Hippocampal formation (tissue), 2 donors: ENCODE measurements at regions not wholly inside any gene's neighbourhood (a gene's known extent, or its start where the extent isn't known, plus 50 kb on each side); places are given as distances from the start of the nearest gene placed in this dataset.
"Not testable (repeated sequence)": the region's sequence is repeated elsewhere in the genome, so short reads cannot be mapped to it uniquely, and the experiment has no call there.

ENCODE experiments used
- DNase-seq, 2 donors: peaks; one replicate each; lab custom pipeline; 2025; lab: John Stamatoyannopoulos, UW

DNA sequence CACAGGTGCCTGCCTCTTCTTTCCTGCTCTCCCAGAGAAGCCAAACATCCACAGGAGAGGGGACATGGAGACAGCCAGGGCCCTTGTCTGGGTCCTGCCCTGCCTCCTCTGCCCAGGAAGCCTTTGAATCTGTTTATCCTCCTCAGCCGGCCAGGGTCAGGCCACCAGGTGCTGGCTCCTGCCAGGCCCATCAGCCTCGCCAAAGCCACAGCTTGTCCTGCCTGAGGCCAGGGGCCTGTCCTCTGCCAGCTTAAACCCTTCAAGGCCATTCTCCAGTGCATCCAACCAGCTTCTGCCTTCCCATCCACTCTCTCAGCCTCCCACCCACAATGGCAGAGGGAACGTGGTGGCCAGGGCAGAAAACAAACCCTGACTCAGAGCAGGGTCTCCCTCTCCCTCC, 254.6 kb downstream of the ANKRD60 start:
- DNase-seq = no peak

DNA sequence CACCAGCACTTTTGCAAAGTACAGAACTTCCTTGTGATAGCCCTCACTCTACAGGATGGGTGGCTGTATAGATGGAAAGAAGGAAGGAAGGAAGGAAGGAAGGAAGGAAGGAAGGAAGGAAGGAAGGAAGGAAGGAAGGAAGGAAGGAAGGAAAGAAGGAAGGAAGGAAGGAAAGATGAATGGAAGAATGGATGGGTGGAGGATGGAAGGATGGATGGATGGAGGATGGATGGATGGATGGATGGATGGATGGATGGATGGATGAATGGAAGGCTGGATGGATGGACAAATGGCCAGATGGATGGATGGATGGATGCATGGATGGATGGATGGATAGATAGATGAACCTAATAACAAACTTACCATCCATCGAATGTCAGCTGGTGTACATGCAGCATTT, 256.9 kb downstream of the ANKRD60 start:
- not testable (repeated sequence) for DNase-seq

DNA sequence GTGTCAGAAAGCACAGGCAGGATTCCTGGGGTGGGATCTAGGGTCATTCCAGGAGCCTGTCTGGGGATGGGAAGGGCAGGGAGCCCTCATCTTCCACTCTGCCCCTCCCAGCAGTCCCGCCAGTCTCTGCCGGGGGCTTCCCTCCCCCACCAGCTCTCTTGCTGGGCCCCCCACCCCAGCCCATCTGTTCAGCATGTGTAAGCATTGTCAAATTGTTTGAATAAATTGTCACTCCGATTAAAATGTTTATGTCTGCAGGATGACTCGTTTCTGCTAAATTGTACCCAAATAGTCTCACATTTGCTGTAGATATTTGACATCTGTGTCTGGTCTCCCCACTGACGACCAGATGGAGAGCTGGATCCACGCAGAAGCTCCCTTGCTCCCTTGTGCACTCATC, 257.6 kb downstream of the ANKRD60 start:
- DNase-seq = no peak

DNA sequence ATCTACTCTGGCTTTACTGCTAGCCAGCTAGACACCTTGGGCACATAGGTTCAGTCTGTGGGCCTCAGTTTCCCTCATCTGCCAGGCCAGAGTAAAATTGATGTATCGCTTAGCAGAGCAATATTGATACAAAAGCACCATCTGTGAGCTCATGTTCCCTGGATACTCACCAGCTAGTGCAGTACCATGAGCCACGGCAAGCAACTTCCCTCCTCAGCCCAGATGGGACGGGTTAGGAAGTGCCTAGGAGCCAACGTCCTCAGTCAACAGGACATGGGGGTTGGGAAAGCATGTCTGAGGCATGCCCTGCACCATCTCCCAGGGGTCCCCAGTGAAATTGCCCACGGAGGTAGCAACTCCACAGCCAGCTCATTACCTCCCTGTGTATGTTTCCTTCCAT, 258.3 kb downstream of the ANKRD60 start:
- DNase-seq = no peak

DNA sequence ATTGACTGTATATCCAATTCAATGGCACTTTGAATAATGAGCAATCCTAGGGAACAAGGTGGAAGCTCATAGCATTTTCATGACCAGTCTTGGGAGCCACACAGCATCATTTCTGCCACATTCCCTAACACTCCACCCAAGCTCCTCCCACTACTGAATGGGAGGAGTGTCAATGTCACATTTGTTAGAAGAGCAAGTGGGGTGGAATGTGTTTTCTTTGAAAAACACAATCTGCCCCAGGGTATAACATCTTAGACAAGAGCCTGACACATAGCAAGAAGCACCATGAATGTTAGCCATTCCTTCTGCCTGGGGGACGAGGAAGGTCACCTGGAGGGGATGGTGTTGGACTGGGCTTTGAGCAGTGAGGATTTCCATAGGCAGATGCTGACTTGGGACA, 258.3 kb upstream of the PMEPA1 start:
- DNase-seq = no peak

DNA sequence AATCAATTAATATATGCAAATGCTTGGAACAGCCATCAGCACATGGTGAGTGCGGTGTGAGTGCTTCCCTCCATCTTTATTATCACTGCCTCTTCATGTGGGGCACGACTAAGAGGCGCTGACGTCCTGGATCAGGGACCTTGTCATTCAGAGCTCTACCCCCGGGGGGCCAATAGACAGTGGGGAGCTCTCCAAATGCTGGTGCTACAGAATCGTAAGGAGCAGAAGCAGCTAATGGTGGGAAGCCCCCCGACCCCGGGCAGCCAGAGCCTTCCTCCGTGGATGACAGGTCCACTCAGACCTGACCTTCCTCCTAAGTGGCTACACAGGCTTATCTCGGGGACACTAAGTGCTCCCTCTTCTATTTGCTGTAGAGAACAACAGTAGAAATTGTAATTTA, 257.5 kb upstream of the PMEPA1 start:
- DNase-seq = no peak

DNA sequence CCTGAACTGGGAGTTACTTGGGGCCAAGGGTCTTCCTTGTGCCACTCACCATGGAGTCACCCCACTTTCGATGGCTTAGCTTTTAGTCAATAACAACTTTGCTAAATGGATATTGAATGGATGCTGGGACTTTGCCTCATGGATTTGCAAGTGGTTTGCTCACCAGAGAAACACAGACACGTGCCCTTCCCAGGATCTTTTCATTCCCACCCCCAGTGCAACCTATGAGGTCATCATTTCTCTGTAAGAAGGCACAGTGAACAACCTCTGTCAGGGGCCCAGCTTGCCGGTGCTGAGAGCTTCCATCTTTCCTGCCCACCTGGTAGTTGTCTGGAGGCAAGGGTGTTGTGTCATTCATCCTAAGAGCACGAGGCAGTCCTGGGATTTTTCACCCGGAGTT, 256.8 kb upstream of the PMEPA1 start:
- no peak for DNase-seq

DNA sequence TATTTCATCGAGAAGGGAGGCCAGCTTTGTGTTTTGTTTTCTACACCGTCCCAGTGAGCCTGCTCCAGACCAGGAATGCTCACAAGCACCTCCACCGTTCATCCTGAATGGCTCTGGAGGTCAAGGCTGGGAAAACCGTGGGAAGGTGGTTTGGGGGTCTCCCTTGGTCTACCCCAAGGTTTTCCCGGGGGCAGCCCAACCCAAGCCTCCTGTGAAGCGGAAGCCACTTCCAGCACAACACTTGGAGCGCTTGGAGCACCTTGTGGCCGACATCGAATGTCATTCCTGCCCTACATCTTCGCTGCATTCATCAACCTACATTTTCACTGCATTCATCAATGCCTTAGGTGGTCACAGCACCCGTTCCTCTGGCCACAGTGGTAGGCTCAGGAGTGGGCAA, 255.6 kb upstream of the PMEPA1 start:
- no peak for DNase-seq

DNA sequence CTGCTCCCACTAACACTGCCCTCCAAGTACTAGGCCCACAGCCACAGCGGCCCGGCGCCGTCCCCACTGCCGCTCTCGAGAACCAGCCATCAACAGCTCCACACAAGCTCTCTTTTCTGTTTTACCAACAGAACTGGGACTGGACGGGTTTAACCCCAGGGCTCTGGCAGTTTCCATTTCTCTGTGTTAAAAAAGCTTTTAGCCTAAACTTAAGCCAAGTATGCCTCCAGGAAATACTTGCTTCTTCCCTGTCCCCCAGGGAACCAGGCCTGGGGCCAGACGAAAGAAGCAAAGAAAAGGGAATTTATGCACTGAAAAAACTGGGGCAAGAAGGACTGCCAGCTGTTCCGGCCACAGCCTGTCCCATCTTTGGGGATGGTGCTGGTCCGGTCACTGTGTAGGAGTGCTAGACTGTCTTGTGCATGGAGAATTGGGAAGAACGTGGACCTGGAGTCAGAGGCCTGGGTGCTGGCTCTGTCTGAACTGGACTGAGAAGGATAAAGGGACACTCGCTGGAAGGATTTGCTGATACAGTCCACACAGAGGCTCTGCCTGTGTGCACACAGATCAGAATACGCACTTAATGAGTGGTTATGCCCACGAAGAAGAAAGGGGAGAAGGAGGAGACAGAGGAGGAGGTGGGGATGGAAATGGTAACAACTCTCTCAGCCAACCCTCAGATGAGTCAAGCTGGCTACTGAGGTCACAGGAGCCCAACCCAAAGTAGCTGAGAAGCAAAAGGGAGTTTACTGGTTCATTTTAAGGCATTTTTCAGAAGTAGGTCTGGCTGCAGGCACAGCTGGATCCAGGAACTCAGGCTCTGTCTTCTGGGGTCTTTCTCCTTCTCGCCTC, 254.4 kb upstream of the PMEPA1 start:
- peak; percentile 36 to 45 for DNase-seq

DNA sequence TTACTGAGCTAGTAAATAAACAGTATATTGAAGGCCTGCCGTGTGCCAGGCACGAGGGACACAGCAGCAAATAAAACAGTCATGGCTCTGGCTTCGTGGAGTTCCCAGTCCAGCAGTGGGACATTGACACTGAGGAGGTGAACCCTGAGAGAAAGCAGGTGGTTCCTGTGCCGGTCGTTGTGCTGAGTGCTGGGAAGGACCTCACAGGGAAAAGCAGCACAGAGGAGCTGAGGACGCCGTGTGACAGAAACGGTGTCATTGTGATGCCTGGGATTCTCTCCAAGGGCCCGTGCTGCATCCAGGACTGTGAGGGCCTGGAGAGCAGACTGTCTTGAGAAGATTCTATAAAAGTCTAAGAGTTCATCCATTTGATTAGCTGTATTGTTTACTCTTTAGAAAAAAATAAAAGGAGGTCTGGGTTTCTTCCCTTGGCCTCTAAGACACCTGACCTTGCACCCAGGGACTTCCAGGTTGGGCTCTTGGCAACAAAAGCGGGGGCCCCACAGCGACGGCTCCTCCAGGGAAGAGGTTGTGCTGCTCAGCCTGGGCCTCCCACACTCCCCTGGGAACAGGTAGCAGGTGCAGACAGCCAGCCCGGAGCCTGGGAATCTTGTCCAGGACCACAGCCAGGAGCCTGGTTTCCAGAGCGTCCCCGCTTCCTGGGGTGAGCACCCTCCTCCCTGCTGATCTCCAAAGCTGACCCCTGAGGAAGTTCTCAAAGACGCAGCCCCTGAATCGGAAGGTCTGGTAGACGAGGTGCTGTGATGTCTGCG, 251.2 kb upstream of the PMEPA1 start:
- no peak for DNase-seq

DNA sequence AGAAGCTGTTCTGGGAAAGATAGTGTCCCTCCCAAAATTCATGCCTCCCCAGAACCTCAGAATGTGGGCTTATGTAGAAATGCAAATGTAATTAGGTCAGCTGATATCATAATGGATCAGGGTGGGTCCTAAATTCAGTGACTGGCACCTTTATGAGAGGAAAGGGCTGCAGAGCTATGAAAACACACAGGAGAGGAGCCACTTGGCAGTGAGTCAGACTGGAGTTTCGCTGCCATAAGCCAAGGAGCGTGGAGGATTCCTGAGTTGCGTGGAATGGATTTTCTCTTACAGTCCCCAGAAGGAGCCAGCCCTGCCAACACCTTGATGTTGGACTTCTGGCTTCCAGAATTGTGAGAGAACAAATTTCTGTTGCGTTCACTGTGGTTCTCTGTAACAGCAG, 249.8 kb upstream of the PMEPA1 start:
- no peak for DNase-seq

DNA sequence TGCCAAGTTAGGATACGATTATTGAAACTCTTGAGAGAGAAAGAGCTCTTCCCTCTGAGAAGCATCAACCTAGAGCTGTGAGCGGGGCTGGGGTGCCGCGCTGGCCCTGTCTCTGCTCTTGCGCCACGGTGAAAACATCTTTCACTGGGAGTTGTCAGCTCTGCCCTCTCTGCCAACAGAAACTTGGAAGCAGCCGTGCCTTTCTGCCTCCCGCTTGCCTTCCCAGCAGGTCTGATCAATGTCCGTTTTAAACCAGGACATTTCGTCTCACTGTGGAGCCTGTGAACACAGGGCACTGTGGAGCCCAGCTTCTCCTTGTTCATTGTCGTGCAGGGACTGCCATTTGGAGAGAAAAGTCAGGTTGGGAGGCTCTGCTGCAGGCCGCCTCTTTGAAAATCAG, 249.2 kb upstream of the PMEPA1 start:
- peak in 1 of 2 donors; percentile 6 for DNase-seq

DNA sequence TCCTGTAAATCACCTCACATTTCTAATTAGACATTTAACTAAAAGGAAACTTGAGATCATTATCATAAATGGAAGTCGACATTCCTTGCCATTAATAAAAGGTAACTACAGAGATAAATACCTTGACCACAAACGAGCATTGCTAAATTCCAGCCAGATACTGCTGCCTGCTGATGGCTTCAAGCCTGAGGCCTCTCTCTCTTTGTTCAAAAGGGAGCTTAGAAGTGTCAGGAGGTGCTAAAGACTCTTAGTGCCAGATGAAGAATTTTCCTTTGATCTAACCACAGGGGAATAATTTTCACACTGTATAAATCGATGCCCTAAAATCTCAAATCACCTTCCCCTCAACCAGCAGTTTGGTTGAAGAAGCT, 248.2 kb upstream of the PMEPA1 start:
- DNase-seq = no peak

DNA sequence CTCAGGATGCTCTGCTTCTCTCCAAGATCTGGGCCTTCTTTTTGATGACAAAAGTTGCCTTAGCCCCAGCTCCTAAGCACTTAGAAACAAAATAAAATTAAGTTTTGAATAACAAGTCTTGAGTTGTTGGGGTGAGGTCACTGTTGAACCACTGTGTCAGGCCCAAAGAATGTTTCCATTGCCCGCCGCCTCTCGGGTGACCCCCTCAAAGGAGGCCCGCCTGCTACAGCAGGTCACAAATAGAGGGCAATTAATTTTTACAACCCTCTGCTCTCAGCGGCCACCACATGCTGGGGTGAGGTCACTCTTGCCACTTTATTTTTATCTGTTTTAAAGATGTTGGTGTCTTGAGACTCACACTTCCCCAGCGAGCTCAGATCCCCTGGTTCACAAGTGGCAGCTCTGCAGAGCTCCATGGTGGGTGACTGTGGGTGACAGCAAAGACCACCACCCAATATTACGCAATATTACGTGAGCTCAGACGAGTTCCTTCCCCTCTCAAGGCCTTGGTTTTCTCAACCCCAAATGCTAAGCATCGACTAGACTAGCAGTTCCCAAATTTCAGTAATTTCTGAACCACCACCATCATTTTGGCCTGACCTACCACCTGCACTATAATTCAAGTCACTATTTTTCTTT, 247.7 kb upstream of the PMEPA1 start:
- no peak for DNase-seq

DNA sequence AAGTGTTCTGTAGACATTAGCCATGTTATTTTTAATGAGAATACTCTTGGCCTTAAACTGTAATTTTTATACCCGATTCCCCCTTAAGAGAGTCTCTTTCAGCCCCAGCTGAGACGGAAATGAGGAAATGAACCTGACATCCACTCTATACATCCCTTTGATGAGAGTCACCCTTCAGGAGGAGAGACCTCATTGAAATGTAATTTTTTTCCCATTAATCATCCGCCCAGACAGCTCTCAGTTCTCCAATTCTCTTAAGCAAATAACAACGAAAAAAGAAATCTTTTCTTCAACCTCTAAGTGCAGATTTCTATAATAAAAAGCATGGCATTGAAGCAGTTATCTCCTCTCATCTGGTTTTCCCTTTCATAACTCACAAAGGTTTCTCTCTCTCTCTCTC, 243.8 kb upstream of the PMEPA1 start:
- no peak for DNase-seq

DNA sequence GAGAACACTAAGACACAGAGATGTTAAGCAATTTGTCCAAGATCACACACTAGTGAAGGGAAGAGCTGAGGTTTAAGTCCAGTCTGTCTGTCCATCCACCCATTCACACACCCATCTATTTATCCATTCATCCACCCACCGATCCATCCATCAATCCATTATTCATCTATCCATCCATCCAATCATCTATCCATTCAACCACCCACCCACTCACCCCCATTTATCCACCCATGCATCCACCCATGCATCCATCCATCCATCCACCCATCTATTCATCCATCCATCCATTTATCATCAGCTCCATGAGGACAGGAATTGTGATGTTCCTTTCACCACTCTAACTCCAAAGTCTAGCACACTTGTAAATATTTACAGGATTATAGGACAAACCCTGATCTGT, 242.3 kb upstream of the PMEPA1 start:
- DNase-seq = no peak

DNA sequence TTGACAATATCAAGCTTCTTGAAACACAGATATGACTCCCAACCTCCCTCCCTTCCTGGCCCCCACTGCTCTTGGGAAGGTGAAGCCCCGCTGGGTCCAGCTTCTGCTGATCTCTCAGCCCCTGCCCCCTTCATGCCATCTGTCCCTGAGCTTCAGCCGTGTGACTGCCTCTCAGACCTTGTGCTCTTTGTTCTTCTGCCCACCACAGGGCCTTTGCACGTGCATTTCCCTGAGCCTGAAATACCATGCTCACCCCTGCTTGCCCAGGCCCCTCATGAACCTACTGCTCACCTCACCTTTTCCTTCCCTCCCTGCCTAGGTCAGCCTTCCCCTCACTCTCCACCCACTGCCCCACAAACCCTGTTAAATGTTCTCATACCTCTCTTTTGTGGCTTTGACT, 241.7 kb upstream of the PMEPA1 start:
- DNase-seq = no peak

DNA sequence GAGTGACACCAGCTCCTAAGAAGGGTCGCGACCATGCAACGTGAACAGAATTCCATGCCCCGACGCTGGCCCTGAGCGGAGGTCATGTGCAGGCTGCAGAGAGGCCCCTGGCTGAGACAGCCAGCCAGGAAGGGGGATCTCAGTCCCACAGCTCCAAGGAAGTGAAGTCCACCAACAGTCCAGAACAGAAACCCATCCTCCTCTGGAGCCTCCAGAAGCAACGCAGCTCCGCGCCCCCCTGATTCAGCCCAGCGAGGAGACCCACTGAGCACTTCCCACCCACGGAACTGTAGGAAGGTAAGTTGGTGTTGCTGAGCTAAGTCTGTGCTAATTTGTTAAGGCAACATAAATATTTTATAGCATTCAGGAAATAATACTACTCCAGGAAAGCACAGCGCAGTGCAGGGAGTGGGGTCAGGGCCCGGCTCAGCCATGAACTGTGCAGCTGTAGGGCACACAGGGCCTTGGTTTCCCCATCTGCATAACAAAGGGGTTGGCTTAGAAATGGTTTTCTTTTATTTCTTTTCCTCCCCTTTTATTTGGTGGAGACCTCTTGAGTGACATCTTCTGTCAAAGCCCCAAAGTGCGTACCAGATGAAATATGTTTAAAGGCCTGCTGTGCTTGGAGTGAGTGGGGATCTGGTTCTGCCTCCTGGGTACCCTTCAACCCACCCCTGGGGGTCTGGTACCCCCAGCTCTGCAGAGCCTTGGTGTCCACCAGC, 241.1 kb upstream of the PMEPA1 start:
- no peak for DNase-seq

DNA sequence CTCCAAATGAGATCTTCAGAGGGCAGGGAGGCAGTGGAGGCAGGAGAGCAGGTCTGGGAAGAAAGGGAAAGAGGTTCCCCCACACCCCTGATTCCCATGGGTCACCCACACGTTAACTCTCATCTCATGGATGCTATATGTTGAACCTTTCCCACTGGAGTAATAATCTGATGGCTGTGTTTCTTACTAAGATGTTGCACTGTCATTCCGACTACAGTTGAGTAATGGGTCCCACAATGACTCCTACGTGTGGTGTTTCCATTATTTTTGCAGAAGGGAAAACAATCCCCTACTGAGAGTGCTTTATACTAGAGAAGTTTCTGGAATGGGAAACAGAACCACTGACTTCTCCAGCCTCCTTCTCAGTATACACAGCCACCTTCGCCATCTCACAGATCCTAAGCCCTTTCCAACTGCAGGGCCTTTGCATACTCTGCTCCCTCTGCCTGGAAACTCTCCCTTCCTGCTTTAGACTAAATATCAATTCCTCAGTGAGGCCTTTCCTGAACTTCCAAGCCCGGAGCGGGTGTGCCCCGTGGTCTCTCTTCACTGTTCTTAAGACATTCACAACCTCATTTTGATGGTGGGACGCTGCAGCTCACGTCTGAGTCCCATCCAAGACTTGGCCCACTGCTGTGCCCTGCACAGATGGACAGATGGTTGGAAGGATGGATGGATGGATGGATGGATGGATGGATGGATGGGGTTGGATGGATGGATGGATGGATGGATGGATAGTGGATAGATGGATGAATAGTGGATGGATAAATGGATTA, 238.6 kb upstream of the PMEPA1 start:
- no peak for DNase-seq

DNA sequence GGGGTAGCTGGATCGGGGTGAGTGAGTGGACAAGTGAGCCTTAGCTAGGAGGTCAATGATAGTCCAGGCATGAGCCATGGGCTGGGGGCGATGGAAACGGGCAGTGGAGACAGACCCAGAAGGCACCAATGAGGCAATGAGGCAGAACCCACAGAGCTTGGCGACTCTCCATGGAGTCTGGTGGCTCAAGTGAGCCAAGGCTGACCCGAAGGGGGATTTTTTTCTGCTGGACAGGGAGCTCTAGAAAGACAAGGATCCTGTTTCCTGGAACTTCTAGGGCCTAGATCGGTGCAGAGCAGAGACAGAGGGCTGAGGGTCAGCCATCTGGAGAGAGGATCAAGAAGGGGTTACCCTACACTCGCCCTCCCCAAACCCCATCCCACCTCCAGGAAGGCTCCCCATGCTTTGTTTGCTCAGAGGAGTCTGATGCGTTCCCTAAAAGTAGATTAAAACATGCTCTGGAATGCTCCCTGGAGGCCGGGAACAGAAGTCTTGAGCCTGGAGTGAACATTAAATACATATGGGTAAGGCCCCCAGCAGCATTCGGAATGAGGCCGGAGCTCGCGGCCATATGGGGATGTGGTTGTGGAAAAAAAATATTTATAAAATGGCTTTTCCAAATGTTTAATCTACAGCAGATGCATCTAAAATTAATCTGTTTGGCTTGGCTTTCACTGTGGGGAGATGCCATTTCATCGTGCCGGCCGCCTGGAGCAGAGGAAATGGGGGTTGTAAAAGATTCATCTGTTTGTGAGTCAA, 237.8 kb upstream of the PMEPA1 start:
- DNase-seq = no peak
